Osteoblast (primary cell): ENCODE measurements at regions not wholly inside any gene's neighbourhood (a gene's known extent, or its start where the extent isn't known, plus 50 kb on each side); places are given as distances from the start of the nearest gene placed in this dataset.

ENCODE experiments used
- DNase-seq: peaks from one replicate; pipeline ENCODE4 v3.0.0; 2011; ENCODE audit warnings: low spot score, mixed read lengths; ENCODE audit not compliant: insufficient read length; ENCODE audit errors: missing footprints
- H2AFZ ChIP-seq: 2 replicates; pipeline ENCODE4 v1.6.0; 2011; ENCODE audit warnings: mild to moderate bottlenecking, low read length
- H3K27ac ChIP-seq: 2 replicates; pipeline ENCODE4 v1.5.1; 2011; ENCODE audit warnings: mild to moderate bottlenecking, low read depth, low read length, moderate library complexity
- H3K27me3 ChIP-seq: 2 replicates; pipeline ENCODE4 v1.6.0; 2012; ENCODE audit warnings: mild to moderate bottlenecking, control low read depth, inconsistent platforms, low read length, moderate library complexity; ENCODE audit not compliant: insufficient read depth
- H3K36me3 ChIP-seq: 2 replicates; pipeline ENCODE4 v1.5.1; 2011; ENCODE audit warnings: mild to moderate bottlenecking, low read length, control low read depth, moderate library complexity; ENCODE audit not compliant: insufficient read depth
- H3K4me1 ChIP-seq: 2 replicates; pipeline ENCODE4 v1.5.1; 2011; ENCODE audit warnings: mild to moderate bottlenecking, low read length, control low read depth, moderate library complexity; ENCODE audit not compliant: insufficient read depth
- H3K4me2 ChIP-seq: 2 replicates; pipeline ENCODE4 v1.6.0; 2011; ENCODE audit warnings: mild to moderate bottlenecking, low read length; ENCODE audit not compliant: insufficient read depth
- H3K4me3 ChIP-seq: fragments of 200-600 bp; sonication (generic); 3 replicates; pipeline ENCODE4 v1.5.1; 2012; ENCODE audit warnings: mild to moderate bottlenecking, low read length, inconsistent platforms; ENCODE audit not compliant: insufficient read depth
- H3K79me2 ChIP-seq: 2 replicates; pipeline ENCODE4 v1.6.0; 2012; ENCODE audit warnings: mild to moderate bottlenecking, low read length, control low read depth, inconsistent platforms; ENCODE audit not compliant: insufficient read depth
- H3K9me3 ChIP-seq: 2 replicates; pipeline ENCODE4 v1.5.1; 2011; ENCODE audit warnings: low read depth, low read length, control low read depth
- H4K20me1 ChIP-seq: 2 replicates; pipeline ENCODE4 v1.6.0; 2012; ENCODE audit warnings: mild to moderate bottlenecking, low read length, control low read depth; ENCODE audit not compliant: insufficient read depth
- TF ChIP-seq, protein P1 (sequence below): IDR thresholded peaks from 2 replicates; pipeline ENCODE4 v1.5.1; 2011; ENCODE audit warnings: mild to moderate bottlenecking, low read depth, low read length, moderate library complexity; ENCODE audit errors: extremely low read depth

- Histone ChIP-seq H3K4me2 (peak overlapping the region; percentile 88), H3K27ac (peak overlapping the region; percentile 84), H2AFZ (no peak overlapping the region), H3K9me3 (no peaks in the 10 kb centered on the region), H3K4me1 (peaks cover 31% of the 10 kb centered on the region), H3K79me2 (no peaks in the 10 kb centered on the region), H4K20me1 (no peaks in the 10 kb centered on the region), H3K36me3 (no peaks in the 10 kb centered on the region), H3K27me3 (no peaks in the 10 kb centered on the region), H3K4me3 (no peak overlapping the region)
- TF ChIP-seq, protein P1, sequence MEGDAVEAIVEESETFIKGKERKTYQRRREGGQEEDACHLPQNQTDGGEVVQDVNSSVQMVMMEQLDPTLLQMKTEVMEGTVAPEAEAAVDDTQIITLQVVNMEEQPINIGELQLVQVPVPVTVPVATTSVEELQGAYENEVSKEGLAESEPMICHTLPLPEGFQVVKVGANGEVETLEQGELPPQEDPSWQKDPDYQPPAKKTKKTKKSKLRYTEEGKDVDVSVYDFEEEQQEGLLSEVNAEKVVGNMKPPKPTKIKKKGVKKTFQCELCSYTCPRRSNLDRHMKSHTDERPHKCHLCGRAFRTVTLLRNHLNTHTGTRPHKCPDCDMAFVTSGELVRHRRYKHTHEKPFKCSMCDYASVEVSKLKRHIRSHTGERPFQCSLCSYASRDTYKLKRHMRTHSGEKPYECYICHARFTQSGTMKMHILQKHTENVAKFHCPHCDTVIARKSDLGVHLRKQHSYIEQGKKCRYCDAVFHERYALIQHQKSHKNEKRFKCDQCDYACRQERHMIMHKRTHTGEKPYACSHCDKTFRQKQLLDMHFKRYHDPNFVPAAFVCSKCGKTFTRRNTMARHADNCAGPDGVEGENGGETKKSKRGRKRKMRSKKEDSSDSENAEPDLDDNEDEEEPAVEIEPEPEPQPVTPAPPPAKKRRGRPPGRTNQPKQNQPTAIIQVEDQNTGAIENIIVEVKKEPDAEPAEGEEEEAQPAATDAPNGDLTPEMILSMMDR = no peak
- no peak for DNase-seq
These were observed 92.5 kb upstream of the PFN2 start for GRCh38 chr3:150063237-150063636.

DNA sequence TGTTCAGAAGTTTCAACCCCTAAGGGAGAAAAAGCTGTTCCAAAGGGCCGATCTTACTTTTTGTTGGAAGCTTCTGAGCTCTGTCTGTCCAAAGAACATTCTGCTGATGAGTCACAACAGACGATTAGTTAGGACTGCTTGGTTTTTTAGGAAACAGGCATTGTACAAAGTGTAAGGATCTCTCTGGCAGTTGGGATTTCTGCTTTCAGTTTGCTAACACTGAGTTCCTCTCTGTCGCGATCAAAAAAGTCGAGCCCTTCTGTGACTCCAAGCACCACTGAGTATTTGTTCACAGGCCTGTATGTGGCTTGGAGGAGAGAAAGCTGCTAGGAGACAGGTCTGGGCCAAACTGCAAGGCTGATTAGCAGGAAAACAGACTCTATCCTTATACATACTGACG lies 91.8 kb upstream of the PFN2 start:
- TF ChIP-seq, protein P1 = no peak
- H3K4me1 ChIP-seq = peaks cover 33% of the 10 kb centered on the region
- H3K36me3 ChIP-seq = no peaks in the 10 kb centered on the region
- peak overlapping the region; percentile 64 for H3K4me3 ChIP-seq
- no peaks in the 10 kb centered on the region for H4K20me1 ChIP-seq
- no peaks in the 10 kb centered on the region for H3K9me3 ChIP-seq
- peak overlapping the region; percentile 84 for H3K27ac ChIP-seq
- H3K27me3 ChIP-seq = no peaks in the 10 kb centered on the region
- no peaks in the 10 kb centered on the region for H3K79me2 ChIP-seq
- peak overlapping the region; percentile 94 for H2AFZ ChIP-seq
- DNase-seq = no peak
- peak overlapping the region; percentile 88 for H3K4me2 ChIP-seq

DNA sequence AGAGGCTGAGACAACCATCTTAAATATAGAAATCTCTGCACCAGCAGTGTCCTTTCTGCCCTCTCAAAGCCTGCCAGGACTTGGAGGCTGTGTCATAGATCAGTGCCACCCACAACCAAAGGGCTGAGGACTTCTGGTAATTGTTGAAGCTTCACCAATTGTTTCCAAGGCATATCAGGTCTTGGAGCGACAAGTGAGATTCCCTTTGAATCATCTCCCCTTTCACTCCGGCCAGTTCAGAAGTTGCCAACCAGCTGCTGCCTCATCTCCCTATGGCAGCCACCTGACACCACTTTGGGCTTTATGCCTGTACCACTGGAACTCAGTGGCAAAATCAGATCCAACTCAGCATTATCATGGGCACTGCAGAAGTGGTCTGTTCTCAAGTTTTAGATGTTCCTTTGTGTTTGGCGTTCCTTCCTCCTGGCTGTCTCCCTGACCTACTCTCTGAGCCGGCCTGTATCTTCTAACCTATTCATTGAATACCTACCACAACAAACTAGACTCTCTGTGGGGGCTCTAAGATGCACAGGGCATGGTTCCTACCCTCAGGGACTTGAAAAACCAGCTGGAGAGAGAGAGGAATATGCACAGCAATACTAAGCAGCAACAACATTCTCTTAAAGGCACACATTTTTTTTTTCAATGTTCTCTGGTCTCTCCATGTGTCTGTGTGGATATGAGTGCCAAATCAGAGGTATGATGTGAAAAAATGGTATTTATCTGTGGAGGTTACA lies 90.8 kb upstream of the PFN2 start:
- Histone ChIP-seq H3K36me3 (no peaks in the 10 kb centered on the region), H3K4me2 (peak overlapping the region; percentile 88), H3K79me2 (no peaks in the 10 kb centered on the region), H4K20me1 (no peaks in the 10 kb centered on the region), H3K9me3 (no peaks in the 10 kb centered on the region), H3K4me3 (no peak overlapping the region), H3K4me1 (peaks cover 41% of the 10 kb centered on the region), H3K27me3 (no peaks in the 10 kb centered on the region), H3K27ac (no peak overlapping the region), H2AFZ (peak overlapping the region; percentile 62)
- no peak for DNase-seq
- TF ChIP-seq, protein P1 = no peak

GRCh38 chr3:150059729-150060128 lies 89.0 kb upstream of the PFN2 start:
- TF ChIP-seq, protein P1 = peak; percentile 11
- Histone ChIP-seq H3K27me3 (no peaks in the 10 kb centered on the region), H3K36me3 (no peaks in the 10 kb centered on the region), H3K9me3 (no peaks in the 10 kb centered on the region), H4K20me1 (no peaks in the 10 kb centered on the region), H3K4me3 (no peak overlapping the region), H2AFZ (no peak overlapping the region), H3K4me2 (no peak overlapping the region), H3K27ac (no peak overlapping the region), H3K4me1 (peaks cover 41% of the 10 kb centered on the region), H3K79me2 (no peaks in the 10 kb centered on the region)
- no peak for DNase-seq
